ENCODE measurements at regions not wholly inside any gene's neighbourhood (a gene's known extent, or its start where the extent isn't known, plus 50 kb on each side); places are given as distances from the start of the nearest gene placed in this dataset.

DNA sequence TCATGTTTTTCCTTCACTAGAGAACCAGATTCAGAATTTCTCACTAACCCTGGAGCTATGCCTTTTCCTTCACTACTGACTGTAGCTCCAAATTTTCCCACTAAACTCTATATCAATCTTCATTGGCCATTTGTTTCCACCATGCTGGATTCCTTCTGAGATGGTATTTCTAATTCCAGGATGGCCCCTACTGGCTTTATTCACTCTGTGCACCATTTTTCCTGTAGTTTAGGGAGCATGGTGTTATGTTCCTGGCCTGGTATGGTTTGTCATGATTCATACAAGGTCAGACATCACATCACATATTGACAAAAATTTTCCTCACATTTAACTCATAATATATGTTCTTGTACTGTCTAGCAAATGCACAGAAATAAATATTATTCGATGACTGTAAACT lies 229.2 kb upstream of the TFPI start:
- TF ChIP-seq POLR2A (IDR thresholded peaks at IDR 0.05) (no peak), POLR2AphosphoS5 (IDR thresholded peaks at IDR 0.05) (no peak), CTCF (IDR thresholded peaks at IDR 0.05) (no peak)
